Endothelial cell of umbilical vein (primary cell): ENCODE measurements at regions not wholly inside any gene's neighbourhood (a gene's known extent, or its start where the extent isn't known, plus 50 kb on each side); places are given as distances from the start of the nearest gene placed in this dataset.

ENCODE experiments used
- BruUV-seq: library from RNA; stranded (reverse); fragments of 400-500 nt; replicated peaks from 2 replicates; lab custom pipeline; 2021; lab: Mats Ljungman, UMichigan
- CTCF ChIA-PET: fragments of 300-600, 350-600 bp; sonication (Branson Sonifier 250); formaldehyde crosslinking; loops from one replicate; lab custom pipeline; 2021; ENCODE audit warnings: antibody characterized with exemption, inconsistent platforms; lab: Charles Lee
- POLR2A ChIA-PET: fragments of 300-600, 350-600 bp; sonication (Branson Sonifier 250); formaldehyde crosslinking; loops from one replicate; lab custom pipeline; 2021; ENCODE audit warnings: antibody characterized with exemption, inconsistent platforms; lab: Charles Lee
- DNase-seq: peaks from one replicate; pipeline ENCODE4 v3.0.0-alpha.2; 2011; ENCODE audit warnings: low read depth, low spot score
- FAIRE-seq: peaks from 2 replicates; lab custom pipeline; 2011; peaks lifted over from hg19 to GRCh38; lab: Jason Lieb, UNC
- H2AFZ ChIP-seq: 2 replicates; pipeline ENCODE4 v1.6.0; 2012; ENCODE audit warnings: low read depth, low read length, control low read depth, inconsistent platforms
- H3K27ac ChIP-seq: 2 replicates; pipeline ENCODE4 v1.5.1; 2011; ENCODE audit warnings: low read depth, mild to moderate bottlenecking, control low read depth, low read length, moderate library complexity; ENCODE audit not compliant: insufficient read depth
- H3K27me3 ChIP-seq, 2 experiments: 2 replicates each; pipeline versions ENCODE4 v1.6.0 to v1.6.1; 2011; ENCODE audit warnings: low read length in 2 of 2, mixed read lengths in 1 of 2; ENCODE audit not compliant: control insufficient read depth in 2 of 2, insufficient read depth in 2 of 2
- H3K36me3 ChIP-seq, 2 experiments: 2 replicates in 1 of 2; 3 replicates in 1 of 2; pipeline ENCODE4 v1.5.1; 2011; ENCODE audit warnings: low read length in 2 of 2, mild to moderate bottlenecking in 1 of 2, moderate library complexity in 1 of 2; ENCODE audit not compliant: control insufficient read depth in 2 of 2, insufficient read depth in 2 of 2; ENCODE audit errors: extremely low read depth in 1 of 2
- H3K4me1 ChIP-seq: 3 replicates; pipeline ENCODE4 v1.5.1; 2011; ENCODE audit warnings: mild to moderate bottlenecking, low read length; ENCODE audit not compliant: control insufficient read depth, insufficient read depth; ENCODE audit errors: extremely low read depth
- H3K4me2 ChIP-seq: 2 replicates; pipeline ENCODE4 v1.6.1; 2011; ENCODE audit warnings: low read length, control low read depth, mixed read lengths; ENCODE audit not compliant: insufficient read depth
- H3K4me3 ChIP-seq, 3 experiments: fragments of 200-600 bp in 1 of 3; sonication (generic), shearing (Covaris generic) in 1 of 3; replicated peaks in 1 of 3; 2 replicates each; pipeline ENCODE4 v1.5.1; 2011 to 2016; ENCODE audit warnings: control low read depth in 3 of 3, low read length in 3 of 3, mild to moderate bottlenecking in 2 of 3, inconsistent platforms in 1 of 3, low read depth in 1 of 3, moderate library complexity in 1 of 3; ENCODE audit not compliant: insufficient read depth in 1 of 3
- H3K79me2 ChIP-seq: 2 replicates; pipeline ENCODE4 v1.6.0; 2012; ENCODE audit warnings: low read length, inconsistent platforms; ENCODE audit not compliant: control insufficient read depth, insufficient read depth
- H3K9ac ChIP-seq: replicated peaks from 2 replicates; pipeline ENCODE3; 2011; ENCODE audit warnings: low read length, control low read depth; ENCODE audit not compliant: insufficient read depth; ENCODE audit errors: extremely low read depth
- H3K9me1 ChIP-seq: replicated peaks from 3 replicates; pipeline ENCODE4 v1.6.0; 2011; ENCODE audit warnings: mild to moderate bottlenecking, low read length; ENCODE audit not compliant: control insufficient read depth, insufficient read depth; ENCODE audit errors: extremely low read depth
- H3K9me3 ChIP-seq: replicated peaks from 2 replicates; pipeline ENCODE4 v1.5.1; 2012; ENCODE audit warnings: low read length, inconsistent platforms; ENCODE audit not compliant: control insufficient read depth, insufficient read depth
- H4K20me1 ChIP-seq: replicated peaks from 2 replicates; pipeline ENCODE3; 2011; ENCODE audit warnings: mild to moderate bottlenecking, low read length; ENCODE audit not compliant: control insufficient read depth, insufficient read depth; ENCODE audit errors: extremely low read depth
- CTCF ChIP-seq, 2 donors: IDR thresholded peaks; 1 replicate in 1 of 2; 2 replicates in 1 of 2; pipeline ENCODE4 v1.5.1; 2011; ENCODE audit warnings: low read length in 2 of 2, mild to moderate bottlenecking in 2 of 2, moderate library complexity in 2 of 2, control low read depth in 1 of 2, inconsistent platforms in 1 of 2, low read depth in 1 of 2; ENCODE audit not compliant: insufficient read depth in 1 of 2; ENCODE audit errors: extremely low read depth in 1 of 2
- EZH2 ChIP-seq: IDR thresholded peaks from 2 replicates; pipeline ENCODE4 v1.6.1; 2012; ENCODE audit warnings: borderline replicate concordance, low read depth, mild to moderate bottlenecking, moderate library complexity, low read length, inconsistent platforms; ENCODE audit not compliant: severe bottlenecking
- FOS ChIP-seq: IDR thresholded peaks from 2 replicates; pipeline ENCODE4 v1.6.1; 2011; ENCODE audit warnings: mild to moderate bottlenecking, low read length, moderate library complexity, borderline replicate concordance; ENCODE audit not compliant: insufficient read depth
- GATA2 ChIP-seq: IDR thresholded peaks from 2 replicates; pipeline ENCODE4 v1.7.0; 2011; ENCODE audit warnings: low read depth, mild to moderate bottlenecking, moderate library complexity, mixed read lengths, low read length; ENCODE audit not compliant: insufficient read length, insufficient read depth
- JUN ChIP-seq: IDR thresholded peaks from 2 replicates; pipeline ENCODE4 v1.6.1; 2011; ENCODE audit warnings: borderline replicate concordance, low read depth; ENCODE audit not compliant: insufficient read length, insufficient read depth
- MYC ChIP-seq: IDR thresholded peaks from one replicate; pipeline ENCODE4 v1.6.1; 2011; ENCODE audit warnings: mild to moderate bottlenecking, low read depth, low read length
- POLR2A ChIP-seq: IDR thresholded peaks from 2 replicates; pipeline ENCODE4 v1.6.1; 2012; ENCODE audit warnings: low read depth, mild to moderate bottlenecking, control low read depth, low read length
- POLR2AphosphoS5 ChIP-seq: IDR thresholded peaks from 2 replicates; pipeline ENCODE4 v1.6.1; 2012; ENCODE audit warnings: low read depth, mild to moderate bottlenecking, control low read depth, low read length, moderate library complexity; ENCODE audit not compliant: insufficient read depth
- dilution Hi-C: fragments of 300-500 bp; cut with MboI; formaldehyde crosslinking; loops from one replicate; pipeline ENCODE4 v1.15.0; 2019; ENCODE audit warnings: low sequenced_read_pairs; ENCODE audit not compliant: extremely low pct_ligation_motif_present
- intact Hi-C: fragments of 100-400 bp; cut with micrococcal nuclease; formaldehyde crosslinking; loops from one replicate; pipeline ENCODE4 v1.10.0; 2022
- TF ChIP-seq, protein P1 (sequence below): IDR thresholded peaks from 2 replicates; pipeline ENCODE4 v1.6.1; 2011; ENCODE audit not compliant: insufficient read depth, insufficient read length

DNA sequence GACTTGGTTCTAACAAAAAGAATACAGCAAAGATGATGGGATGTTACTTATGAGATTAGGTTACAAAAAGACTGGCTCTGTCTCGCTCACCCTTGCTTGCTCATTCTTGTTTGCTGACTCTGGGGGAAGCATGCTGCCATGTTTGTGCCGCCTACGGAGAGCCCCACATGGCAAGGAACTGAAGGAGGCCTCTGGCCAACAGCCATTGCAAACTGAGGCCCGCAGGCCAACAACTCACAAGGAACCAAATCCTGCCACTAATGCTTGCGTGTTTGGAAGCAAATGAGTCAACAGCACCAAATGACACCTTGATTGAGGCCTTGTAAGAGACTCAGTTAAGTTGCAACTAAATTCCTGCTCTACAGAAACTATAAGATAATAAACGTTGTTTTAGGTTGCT lies 82.1 kb upstream of the FOXN2 start:
- Histone ChIP-seq H3K79me2 (no peaks in the 10 kb centered on the region), H3K36me3 (no peaks in the 10 kb centered on the region), H3K4me1 (peaks cover 7% of the 10 kb centered on the region), H3K4me3 (no peak overlapping the region), H3K27me3 (no peaks in the 10 kb centered on the region), H3K4me2 (no peak overlapping the region), H4K20me1 (no peaks in the 10 kb centered on the region), H3K9me1 (no peaks in the 10 kb centered on the region), H3K9ac (no peak overlapping the region), H3K27ac (no peak overlapping the region), H2AFZ (no peak overlapping the region), H3K9me3 (no peaks in the 10 kb centered on the region)
- no peak for DNase-seq
- TF ChIP-seq CTCF (IDR thresholded peaks at IDR 0.05; ENCODE audit: extremely low read depth in 1 of 2, insufficient read depth in 1 of 2, low read depth in 1 of 2, low read length in 2 of 2) (no peak), JUN (no peak), MYC (no peak), GATA2 (no peak)
- TF ChIP-seq, protein P1, sequence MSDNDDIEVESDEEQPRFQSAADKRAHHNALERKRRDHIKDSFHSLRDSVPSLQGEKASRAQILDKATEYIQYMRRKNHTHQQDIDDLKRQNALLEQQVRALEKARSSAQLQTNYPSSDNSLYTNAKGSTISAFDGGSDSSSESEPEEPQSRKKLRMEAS, result no peak
- no TSS peak for BruUV-seq
- dilution Hi-C loops (no loop called here), intact Hi-C loops (no loop called here)
- ChIA-PET POLR2A (no interaction called here), CTCF (no interaction called here)
- no peak for FAIRE-seq

- CTCF ChIA-PET, result no interaction called here
Measured at GRCh38 chr2:48233005-48233404, 81.5 kb upstream of the FOXN2 start.

More at GRCh38 chr2:48233005-48233404, 81.5 kb upstream of the FOXN2 start:
- Histone ChIP-seq H3K79me2 (no peaks in the 10 kb centered on the region), H2AFZ (no peak overlapping the region), H3K4me3 (no peak overlapping the region), H3K9me1 (no peaks in the 10 kb centered on the region), H4K20me1 (no peaks in the 10 kb centered on the region), H3K9me3 (no peaks in the 10 kb centered on the region), H3K27ac (no peak overlapping the region), H3K27me3 (no peaks in the 10 kb centered on the region), H3K4me2 (no peak overlapping the region), H3K4me1 (peaks cover 7% of the 10 kb centered on the region), H3K36me3 (no peaks in the 10 kb centered on the region), H3K9ac (no peak overlapping the region)
- TF ChIP-seq POLR2A (no peak), GATA2 (no peak), EZH2 (no peak), FOS (no peak), CTCF (IDR thresholded peaks at IDR 0.05; ENCODE audit: extremely low read depth in 1 of 2, insufficient read depth in 1 of 2, low read depth in 1 of 2, low read length in 2 of 2) (no peak), POLR2AphosphoS5 (no peak), JUN (no peak), MYC (no peak)
- TF ChIP-seq, protein P1, result no peak
- intact Hi-C loops, result no loop called here
- BruUV-seq, result no TSS peak
- DNase-seq (no peak), FAIRE-seq (no peak)
- dilution Hi-C loops, result no loop called here
- POLR2A ChIA-PET, result no interaction called here
